HG02642 (cell line): ENCODE measurements at regions not wholly inside any gene's neighbourhood (a gene's known extent, or its start where the extent isn't known, plus 50 kb on each side); places are given as distances from the start of the nearest gene placed in this dataset.

Experiments used
- ATAC-seq: cut with Tn5 transposase; IDR thresholded peaks from one replicate; pipeline ENCODE4 v1.9.1; 2021; ENCODE audit warnings: mild to moderate bottlenecking; ENCODE audit not compliant: unreplicated experiment, poor library complexity

DNA sequence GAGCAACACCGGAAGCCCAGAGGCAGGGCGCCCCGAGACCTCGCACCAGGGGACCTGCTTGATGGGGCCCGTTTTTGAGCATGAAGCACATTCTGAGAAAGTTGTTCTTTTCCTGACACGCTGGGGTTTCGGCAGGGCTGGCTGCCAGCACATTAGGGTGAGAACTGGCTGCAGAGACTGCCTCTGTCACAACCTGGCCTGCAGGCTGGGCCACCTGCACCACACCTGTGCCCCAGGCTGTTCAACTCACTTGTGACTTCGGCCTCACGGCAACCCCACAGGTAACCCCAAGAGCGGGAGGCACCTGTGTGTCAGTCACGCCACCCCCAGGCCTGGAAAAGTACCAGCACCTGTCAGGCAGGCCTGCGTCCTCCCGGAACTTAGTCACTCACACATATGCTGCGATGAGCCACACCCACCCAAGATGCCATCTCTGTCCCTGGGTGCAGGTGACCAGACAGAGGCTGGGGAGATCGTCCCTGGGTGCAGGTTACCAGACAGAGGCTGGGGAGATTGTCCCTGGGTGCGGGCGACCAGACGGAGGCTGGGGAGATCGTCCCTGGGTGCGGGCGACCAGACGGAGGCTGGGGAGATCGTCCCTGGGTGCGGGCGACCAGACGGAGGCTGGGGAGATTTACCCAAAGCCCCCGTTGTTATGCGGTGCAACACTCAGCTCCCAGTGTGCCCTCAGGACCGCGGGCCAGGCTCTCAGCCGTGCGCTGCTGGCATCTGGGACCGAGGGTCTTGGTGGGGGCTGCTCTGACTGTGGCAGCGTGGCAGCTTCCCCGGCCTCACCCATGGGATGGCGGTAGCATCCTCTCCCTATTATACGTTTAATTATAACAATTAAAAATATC lies 82.5 kb upstream of the BHLHE23 start:
- no peak for ATAC-seq

DNA sequence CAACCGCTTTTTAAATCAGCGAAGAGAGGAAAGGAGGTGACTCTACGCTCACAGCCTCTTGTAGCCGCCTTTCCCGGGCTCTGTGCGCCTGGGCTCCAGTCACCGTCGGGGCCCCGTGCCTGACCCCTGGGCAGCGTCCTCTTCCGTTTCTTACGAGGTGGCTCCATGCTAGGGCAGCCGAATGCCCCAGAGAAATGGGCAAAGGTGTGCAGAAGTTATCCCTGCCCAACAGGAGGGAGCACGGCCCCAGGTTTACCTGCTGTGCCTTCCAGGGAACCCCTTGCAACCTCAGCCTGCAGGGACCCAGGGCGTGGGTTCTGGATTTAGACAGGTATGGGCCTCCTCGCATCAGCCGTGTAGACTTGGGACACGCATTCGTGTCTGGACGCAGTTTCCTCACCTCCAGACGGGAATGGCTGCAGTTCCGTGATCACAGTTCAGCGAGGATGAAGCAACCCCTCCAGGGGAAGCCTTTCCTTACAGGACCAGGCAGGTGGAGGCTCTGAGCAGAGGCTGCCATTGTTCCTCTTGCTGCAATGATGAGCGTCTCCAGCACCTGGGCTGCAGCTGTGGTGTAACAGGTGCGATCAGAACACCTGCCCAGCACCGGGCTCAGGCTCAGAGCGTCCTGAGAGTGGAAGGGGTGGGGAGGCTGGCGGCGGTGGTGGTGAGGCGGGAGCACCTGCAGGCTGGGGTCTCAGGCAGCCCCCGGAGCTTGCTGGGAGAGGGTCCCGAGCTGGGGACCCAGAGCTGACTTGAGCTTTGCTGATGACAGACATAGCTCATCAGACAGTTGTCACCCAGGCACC lies 81.3 kb upstream of the BHLHE23 start:
- no peak for ATAC-seq

DNA sequence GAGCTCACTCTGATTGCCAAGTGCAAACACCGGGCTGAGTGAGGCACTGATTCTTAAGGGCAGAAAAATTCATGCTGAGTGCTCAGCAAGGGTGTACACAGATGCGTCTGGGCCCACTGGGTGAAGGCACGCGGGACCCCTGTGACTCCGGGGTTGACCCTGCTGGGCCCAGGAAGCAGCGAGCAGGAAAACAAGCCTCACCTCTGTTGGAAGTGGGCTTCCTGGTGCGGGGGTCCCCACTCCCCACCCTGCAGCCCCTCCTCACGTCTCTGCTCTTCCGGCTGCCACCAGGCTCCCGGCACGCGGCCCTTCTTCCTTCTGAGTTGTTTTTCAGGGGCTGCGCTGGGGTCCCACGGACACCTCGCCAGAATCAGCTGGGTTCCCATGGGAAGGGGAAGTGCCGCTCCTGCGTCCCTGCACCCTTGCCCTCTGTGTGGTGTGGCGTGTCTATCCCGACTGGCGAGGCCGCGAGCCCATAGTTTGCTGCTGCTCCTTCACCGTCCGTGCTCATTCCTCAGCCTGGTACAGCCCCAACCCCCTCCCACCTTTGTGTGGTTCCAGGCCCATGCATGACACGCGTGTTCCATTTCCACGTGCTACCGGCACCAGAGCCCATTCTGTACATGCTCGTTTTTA lies 80.6 kb upstream of the BHLHE23 start:
- ATAC-seq, result no peak

DNA sequence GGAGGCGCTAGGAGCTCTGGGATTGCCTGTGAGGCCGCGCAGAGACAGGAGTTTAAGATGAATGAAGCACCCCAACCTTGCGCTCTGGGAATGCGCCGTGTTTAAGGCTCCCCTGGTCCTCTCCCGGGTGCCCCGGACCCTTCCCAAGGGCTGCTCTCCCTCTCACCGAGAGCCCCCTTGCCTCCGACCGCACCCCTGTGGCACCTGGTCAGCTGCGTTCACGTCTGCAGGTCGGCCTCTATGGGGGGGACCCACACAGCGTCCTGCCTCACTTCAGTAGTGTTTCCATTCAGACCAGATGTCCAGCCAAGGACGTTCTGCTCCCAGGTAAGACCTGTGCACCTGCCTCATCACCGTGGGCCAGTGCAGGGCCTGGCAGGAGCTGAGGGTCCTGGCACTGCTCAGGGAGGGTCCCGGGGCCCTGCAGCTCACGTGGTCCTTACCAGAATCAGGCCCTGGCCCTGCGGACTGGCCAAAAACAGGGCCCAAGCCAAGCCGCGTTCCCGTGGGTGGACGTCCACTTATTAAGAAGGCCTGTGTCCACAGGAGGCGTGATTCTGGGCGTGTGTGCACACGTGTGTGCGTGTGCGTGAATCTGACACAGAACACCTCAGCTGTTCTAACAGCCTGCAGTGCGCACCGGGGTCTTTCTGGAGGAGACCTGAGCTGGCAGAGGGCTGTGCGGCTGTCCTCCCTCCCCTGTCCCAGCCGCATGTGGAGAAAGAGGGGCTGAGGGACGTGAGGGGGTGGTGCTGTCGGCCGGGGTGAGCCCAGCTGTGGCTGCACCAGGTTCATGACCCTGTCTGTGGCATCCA lies 79.9 kb upstream of the BHLHE23 start:
- no peak for ATAC-seq

DNA sequence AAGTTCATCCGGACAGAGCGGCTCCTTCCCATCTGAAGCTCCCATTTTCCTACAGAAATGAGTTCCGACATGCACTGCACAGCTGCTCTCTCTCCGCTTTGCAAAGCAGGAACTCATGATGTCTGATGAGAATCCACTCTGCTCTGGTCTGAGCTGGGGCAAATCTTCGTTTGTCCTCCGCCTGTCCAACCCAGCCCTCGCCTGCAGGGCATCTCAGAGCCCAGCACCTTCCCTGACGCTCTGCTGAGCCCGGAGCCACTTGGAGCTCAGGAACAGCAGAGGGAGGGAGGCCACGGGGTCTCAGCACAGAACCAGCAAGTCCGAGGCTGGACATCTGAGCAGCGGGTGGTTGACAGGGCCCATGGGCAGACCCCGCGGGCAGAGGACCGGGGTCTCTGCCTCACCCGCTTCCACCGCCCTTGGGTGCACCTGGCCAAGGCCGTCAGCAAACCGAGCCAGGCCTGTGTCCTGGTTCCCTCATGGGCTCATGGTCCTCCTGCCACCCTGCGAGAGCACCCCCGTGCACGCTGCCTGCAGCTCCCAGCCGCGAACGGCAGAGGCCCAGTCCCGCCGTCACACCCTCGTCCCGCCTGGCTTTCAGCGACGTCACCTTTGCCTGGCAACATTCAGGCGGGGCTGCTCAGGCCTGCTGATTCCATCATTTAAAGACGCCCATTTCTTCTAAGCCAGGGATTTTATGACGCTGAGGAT lies 78.5 kb upstream of the BHLHE23 start:
- ATAC-seq, result no peak

DNA sequence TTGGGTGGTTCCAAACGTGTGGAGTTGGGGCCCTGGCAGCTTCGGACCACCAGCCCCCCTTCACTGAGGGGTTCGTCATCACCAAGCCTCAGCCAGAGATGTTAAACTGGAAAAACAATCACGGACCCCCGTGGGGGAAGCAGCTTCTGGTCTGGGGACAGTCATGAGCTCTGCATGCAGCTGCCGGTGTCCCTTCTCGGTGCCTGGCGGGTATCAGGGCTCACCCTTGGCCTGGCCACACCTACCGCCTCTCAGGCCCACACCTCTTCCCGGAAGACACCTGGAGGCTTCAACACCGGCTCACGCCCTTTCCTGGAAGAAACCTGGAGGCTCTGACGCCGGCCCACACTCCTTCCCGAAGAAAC lies 77.8 kb upstream of the BHLHE23 start:
- ATAC-seq, result no peak

DNA sequence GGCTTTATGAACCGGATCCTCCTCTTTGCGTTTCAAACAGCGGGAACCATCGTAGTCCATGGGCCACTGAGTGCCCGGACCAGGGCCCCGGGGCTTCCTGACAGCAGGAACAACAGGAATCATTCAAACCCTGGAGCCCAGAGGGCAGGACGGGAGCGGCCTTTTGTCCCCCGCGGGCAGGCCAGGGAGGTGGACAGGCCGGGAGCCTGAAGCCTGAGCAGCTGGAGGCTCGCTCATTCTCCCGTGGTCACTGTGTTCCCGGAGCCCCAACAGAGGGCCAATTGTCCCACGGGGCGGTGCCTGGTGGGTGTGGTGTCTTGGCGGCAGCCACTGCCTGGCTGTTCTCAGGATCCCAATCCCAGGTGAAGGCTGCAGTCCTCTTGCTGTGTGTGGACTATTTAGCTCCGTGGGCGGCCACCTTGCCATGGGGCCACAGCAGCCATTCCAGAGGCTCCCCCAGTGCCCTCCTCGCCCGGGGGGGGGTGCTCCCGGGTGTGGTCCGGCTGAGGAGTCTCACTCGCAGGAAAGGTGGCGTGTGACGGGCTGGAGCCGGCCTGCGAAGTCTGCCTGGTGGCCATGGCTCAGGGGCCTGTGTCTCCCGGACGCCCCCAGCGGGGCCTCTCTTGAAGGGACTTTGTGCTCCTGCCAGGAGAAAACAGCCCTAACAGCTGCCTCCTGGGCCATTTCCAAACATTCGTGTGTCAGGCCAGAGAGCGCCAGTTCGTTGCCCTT lies 77.2 kb upstream of the BHLHE23 start:
- ATAC-seq, result no peak

DNA sequence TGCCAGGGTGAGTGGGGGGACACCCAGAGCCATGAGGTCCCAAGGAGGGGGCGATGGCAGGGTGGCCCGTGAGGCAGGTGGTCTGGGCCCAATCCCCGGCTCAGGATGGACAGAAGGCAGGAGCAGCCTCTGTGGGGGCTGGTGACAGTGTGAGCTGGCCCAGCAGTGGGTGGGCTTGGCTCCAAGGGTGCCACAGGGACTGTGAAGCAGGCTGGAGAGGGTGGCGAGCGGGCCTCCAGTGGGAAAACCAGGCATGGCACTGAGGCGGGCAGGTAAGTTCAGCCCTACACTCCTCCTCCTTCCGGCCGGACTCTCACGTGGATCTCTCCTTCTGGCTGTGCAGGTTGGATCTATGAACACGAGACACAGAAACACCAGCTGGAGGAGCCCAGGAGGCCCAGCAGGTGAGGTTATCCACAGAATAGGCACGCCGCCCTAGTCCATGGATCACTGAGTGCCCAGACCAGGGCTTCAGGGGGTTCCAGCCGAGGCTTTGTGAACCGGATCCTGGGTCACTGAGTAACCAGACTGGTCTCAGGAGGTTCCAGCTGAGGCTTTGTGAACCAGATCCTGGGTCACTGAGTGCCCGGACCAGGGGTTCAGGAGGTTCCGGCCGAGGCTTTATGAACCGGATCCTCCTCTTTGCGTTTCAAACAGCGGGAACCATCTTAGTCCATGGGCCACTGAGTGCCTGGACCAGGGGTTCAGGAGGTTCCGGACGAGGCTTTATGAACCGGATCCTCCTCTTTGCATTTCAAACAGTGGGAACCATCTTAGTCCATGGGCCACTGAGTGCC lies 76.4 kb upstream of the BHLHE23 start:
- no peak for ATAC-seq

DNA sequence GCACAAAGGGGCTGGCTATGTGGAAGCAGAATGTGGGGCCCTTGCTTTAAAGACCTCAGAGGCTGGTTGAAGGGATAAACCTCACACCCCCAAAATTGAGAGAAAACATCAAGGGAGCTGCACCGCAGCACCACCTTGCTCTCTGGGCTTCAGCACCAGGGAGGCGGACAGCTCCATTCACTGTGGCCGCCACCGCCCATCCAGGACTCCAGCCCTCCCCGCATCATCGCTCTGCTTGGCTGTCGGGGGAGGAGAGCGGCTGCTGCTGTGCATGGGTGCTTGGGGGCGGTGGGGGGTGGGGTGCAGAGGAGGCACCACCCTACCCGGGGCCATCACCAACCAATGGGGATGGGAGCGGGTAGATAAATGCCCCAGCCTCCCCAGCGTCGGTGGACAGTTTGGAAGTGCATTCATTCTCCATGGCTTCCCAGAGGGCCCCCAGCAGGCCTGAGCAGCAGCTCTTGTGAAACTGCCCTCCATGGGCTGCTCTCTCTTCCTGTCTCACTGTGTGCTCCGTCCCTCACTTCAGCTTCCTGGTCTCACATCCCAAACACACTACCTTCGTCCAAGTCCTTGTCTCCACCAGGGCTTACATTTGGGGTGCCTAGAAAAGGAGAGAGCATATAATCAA lies 75.7 kb upstream of the BHLHE23 start:
- no peak for ATAC-seq

DNA sequence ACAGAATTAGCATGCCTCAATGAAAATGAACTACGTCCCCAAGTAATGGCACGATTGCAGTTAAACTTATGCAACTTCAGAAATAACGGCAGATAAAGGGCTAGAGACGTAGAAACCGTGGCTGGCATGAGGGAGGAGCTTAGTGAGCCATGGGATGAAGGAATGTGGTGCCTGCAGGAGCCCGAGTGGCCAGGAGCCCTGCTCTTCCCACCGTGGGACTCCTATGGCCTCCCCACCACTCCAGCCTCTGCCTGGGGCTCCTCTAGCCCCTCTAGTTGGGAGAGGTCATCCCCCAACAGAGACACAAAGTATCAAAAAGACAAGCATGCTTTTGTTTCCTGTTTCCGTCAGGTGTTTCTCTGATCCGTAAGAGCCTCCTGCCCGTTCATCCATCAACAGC lies 75.1 kb upstream of the BHLHE23 start:
- no peak for ATAC-seq

DNA sequence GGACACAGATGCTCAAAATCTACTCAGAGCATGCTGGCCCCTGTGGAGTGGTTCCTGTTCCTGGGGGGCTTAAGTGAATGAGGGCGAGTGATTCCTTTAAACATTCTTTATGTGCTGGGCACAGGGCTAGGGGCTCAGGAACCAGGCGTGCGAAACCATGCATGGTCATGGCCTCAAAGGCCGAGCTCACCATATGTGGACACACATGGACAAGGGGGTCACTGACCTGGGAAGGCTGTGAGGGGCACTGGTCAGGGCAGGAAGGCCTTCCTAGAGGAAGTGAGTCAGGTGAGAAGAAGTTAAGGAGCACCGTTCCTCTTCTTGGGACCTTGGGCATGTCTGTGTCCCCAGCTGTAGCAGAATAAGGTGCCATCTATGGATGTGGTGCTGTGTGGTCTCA lies 74.6 kb upstream of the BHLHE23 start:
- no peak for ATAC-seq

DNA sequence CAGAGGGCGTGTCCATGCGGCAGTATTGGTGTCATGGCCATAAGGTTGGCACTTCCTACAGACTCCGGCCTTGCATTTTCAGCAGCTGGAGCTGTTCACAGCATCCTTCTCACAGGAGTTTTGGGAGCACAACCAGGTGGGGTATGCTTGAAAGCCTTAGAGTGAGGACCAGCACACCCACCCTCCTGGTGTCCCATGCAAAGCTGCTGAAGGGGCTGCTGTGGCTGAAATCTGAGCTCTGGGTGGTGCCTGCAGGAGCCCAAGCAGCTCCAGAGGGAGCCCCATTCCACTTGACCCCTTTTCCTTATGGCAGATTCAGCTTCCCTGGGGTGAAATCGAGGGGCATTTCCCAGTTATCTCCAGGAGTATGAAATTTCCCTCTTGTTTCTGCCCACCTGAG lies 74.0 kb upstream of the BHLHE23 start:
- ATAC-seq, result no peak

DNA sequence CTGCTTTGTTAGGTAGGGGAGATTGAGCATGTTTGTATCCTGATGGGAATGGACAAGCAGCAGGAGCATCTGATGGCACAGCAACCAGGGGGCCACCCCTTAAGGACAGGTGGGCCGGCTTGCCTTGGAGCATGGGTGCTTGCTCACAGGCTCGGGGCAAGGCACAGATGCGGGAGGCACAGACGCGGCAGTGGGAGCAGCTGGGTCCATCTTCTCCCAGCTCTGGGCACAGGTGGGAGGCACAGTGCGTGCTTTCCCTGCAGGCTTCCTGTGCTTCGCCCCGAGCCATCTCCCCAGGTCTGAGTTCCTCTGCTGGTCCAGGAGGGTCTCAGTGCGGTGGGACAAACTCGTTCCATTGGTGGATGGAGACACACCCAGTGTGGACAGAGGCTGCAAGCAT lies 73.6 kb upstream of the BHLHE23 start:
- no peak for ATAC-seq

DNA sequence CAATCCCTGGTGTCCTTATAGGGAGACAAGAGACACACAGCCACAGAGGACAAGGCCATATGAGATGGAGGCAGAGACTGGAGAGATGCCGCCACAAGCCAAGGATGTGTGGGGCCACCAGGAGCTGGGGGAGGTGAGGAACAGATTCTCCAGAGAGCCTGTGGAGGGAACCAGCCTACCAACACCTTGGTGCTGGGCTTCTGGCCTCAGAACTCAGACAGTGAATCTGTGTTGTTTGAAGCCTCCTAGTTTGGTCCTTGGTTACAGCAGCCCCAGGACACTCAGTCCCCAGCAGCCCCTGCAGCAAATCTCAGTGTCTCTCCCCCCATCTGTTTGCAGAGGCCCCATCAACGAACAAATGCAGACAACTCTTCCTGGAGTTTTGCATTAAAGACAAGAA lies 73.2 kb upstream of the BHLHE23 start:
- no peak for ATAC-seq

DNA sequence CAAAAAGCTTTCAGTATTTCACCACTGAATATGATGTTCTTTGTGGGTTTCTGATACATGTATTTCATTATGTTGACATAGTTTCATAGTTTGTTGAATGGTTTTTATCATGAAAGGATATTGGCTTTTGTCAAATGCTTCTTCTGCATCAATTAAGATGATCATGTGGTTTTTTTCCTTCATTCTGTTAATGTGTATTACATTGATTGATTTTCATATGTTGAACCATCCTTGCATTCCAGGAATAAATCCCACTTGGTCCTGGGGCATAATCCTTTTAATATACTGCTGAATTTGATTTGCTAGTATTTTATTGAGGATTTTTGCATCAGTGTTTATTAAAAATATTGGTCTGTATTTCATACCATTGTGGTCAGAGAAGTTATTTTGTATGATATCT lies 70.9 kb upstream of the BHLHE23 start:
- no peak for ATAC-seq

DNA sequence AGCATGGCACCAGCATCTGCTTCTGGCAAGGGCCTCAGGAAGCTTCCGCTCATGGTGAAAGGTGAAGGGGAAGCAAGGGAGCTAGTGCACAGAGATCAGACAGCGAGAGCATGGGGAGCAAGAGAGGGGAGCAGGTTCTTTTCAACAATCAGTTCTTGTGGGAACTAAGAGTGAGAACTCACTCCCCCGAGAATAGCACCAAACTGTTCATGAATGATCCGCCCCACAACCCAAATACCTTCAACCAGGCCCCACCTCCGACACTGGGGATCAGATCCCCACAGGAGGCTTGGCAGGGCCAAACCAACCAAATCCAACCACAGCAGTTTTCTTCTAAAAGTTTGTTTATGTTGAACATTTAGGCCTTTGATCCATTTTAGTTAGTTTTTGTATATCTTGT lies 69.7 kb upstream of the BHLHE23 start:
- no peak for ATAC-seq

DNA sequence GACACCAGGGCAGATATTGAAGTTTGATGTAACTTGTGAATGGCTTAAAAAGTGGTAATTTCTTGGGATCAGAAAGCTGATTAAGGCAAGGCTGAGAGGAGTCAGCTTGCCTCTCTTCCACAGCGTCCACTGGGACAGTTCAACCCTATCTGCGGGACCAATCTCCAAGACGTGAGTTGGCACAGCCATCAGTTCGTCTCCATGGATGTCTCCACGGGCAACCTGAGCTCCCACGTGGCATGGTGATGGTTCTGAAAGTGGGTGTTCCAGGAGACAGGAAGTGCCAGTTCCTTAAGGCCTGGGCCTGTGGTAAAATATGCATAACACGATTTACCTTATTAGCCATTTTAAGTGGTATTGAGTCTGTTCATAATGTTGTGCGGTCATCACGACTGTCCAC lies 67.9 kb upstream of the BHLHE23 start:
- ATAC-seq, result no peak

DNA sequence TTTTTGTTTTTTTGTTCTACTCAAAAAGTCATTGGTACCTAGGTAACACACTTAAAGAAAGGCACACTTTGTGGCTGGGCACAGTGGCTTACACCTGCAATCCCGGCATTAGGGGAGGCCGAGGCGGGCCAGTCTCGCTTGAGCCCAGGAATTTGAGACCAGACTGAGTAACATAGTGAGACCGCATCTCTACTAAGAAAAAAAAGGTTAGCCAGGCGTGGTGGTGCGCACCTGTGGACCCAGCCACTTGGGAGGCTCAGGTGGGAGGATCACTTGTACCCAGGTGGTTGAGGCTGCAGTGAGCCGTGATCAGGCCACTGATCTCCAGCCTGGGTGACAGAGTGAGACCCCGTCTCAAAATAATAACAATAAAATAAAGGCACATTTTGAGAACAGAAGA lies 67.4 kb upstream of the BHLHE23 start:
- ATAC-seq, result no peak
